ENCODE measurements at regions not wholly inside any gene's neighbourhood (a gene's known extent, or its start where the extent isn't known, plus 50 kb on each side); places are given as distances from the start of the nearest gene placed in this dataset.
A peak's percentile ranks its signal among the peaks of the same experiment; 100 is the strongest.

DNA sequence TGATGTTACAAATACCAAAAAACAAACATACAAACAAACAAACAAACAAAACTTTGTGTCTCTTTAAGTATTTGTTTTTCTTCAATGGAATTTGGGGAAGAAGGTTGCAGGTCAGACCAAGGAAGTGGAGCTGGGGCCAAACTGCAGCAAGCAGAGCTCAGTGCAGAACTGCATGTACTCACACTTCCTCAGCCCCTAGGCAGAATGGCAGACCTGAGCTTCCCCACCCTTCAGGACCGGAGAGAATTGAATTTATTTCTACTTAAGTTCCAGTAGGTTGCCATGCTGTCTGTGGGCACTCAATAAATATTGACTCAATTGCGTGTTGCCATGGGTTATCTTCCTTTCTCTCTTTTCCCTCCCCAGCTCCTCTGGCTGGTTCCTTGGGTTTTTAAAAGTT lies 173.6 kb downstream of the PTGER3 start:
- ATAC-seq (ENCODE audit: low FRiP score) (no peak), DNase-seq (ENCODE audit: low spot score) (no peak)

DNA sequence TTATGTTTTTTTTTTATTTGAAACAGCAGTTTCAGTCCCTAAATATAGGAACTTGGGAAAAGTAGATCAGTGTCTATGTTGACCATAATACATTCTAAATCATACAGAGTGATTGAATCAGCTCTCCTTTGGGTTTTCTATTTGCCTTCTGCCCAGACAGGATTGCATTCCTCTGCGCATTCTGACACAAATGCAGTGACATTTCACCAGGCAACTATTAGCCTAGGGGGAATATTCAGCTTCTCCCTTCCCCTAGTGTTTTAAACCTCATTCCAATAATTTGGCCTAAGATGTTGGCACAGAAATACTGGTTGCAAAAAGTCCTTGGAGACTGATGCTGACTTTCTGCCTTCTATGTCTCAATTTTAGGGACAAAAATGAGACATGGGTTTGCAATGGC lies 172.8 kb downstream of the PTGER3 start:
- DNase-seq (ENCODE audit: low spot score): no peak
- TF ChIP-seq, protein P1, sequence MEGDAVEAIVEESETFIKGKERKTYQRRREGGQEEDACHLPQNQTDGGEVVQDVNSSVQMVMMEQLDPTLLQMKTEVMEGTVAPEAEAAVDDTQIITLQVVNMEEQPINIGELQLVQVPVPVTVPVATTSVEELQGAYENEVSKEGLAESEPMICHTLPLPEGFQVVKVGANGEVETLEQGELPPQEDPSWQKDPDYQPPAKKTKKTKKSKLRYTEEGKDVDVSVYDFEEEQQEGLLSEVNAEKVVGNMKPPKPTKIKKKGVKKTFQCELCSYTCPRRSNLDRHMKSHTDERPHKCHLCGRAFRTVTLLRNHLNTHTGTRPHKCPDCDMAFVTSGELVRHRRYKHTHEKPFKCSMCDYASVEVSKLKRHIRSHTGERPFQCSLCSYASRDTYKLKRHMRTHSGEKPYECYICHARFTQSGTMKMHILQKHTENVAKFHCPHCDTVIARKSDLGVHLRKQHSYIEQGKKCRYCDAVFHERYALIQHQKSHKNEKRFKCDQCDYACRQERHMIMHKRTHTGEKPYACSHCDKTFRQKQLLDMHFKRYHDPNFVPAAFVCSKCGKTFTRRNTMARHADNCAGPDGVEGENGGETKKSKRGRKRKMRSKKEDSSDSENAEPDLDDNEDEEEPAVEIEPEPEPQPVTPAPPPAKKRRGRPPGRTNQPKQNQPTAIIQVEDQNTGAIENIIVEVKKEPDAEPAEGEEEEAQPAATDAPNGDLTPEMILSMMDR (IDR thresholded peaks at IDR 0.05): no peak
- ATAC-seq (ENCODE audit: low FRiP score): no peak

More for the DNA sequence above, 173.6 kb downstream of the PTGER3 start:
- TF ChIP-seq, protein P1 (IDR thresholded peaks at IDR 0.05): no peak

GRCh38 chr1:70877343-70877742 lies 170.3 kb downstream of the PTGER3 start:
- TF ChIP-seq, protein P1 (IDR thresholded peaks at IDR 0.05): no peak
- ATAC-seq (ENCODE audit: low FRiP score): no peak
- no peak for DNase-seq (ENCODE audit: low spot score)

DNA sequence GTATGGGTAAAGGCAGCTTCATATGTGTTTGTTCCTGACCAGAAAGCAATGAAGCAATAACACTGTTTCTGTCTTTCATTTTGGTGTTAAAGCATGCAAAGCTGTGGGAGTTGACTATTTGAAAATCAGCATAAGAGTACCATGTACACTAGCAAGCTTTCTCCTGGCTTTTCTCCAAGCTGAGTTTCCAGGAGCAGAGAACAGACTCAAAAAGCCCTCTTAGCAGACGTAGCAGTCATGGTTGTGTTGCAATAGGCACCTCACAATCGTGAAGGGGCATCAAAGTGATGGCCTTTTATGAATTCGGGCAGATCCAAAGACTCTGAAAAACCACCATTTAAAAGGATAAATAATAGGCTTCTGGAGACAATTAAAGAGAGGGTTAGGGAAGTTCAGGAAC lies 159.7 kb downstream of the PTGER3 start:
- DNase-seq (ENCODE audit: low spot score): no peak
- ATAC-seq (ENCODE audit: low FRiP score): peak; percentile 73
- TF ChIP-seq, protein P1 (IDR thresholded peaks at IDR 0.05): no peak

GRCh38 chr1:70888722-70889121 lies 158.9 kb downstream of the PTGER3 start:
- TF ChIP-seq, protein P1 (IDR thresholded peaks at IDR 0.05): no peak
- ATAC-seq (ENCODE audit: low FRiP score) (no peak), DNase-seq (ENCODE audit: low spot score) (no peak)

GRCh38 chr1:70890408-70890807 lies 157.2 kb downstream of the PTGER3 start:
- TF ChIP-seq, protein P1 (IDR thresholded peaks at IDR 0.05): no peak
- ATAC-seq (ENCODE audit: low FRiP score) (no peak), DNase-seq (ENCODE audit: low spot score) (no peak)

GRCh38 chr1:70891051-70891843 lies 156.4 kb downstream of the PTGER3 start:
- ATAC-seq (ENCODE audit: low FRiP score): no peak
- DNase-seq (ENCODE audit: low spot score): no peak
- TF ChIP-seq, protein P1 (IDR thresholded peaks at IDR 0.05): no peak
